ENCODE measurements at regions not wholly inside any gene's neighbourhood (a gene's known extent, or its start where the extent isn't known, plus 50 kb on each side); places are given as distances from the start of the nearest gene placed in this dataset.

GRCh38 chr10:90642650-90643049, 215.2 kb downstream of the HTR7 start:
- TF ChIP-seq, protein P1, sequence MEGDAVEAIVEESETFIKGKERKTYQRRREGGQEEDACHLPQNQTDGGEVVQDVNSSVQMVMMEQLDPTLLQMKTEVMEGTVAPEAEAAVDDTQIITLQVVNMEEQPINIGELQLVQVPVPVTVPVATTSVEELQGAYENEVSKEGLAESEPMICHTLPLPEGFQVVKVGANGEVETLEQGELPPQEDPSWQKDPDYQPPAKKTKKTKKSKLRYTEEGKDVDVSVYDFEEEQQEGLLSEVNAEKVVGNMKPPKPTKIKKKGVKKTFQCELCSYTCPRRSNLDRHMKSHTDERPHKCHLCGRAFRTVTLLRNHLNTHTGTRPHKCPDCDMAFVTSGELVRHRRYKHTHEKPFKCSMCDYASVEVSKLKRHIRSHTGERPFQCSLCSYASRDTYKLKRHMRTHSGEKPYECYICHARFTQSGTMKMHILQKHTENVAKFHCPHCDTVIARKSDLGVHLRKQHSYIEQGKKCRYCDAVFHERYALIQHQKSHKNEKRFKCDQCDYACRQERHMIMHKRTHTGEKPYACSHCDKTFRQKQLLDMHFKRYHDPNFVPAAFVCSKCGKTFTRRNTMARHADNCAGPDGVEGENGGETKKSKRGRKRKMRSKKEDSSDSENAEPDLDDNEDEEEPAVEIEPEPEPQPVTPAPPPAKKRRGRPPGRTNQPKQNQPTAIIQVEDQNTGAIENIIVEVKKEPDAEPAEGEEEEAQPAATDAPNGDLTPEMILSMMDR (conservative IDR thresholded peaks at IDR 0.05; ENCODE audit: low read depth, low read length), result no peak
- no peak for TF ChIP-seq EZH2 (IDR thresholded peaks at IDR 0.05; ENCODE audit: low read length, unreplicated experiment)
